ENCODE measurements at regions not wholly inside any gene's neighbourhood (a gene's known extent, or its start where the extent isn't known, plus 50 kb on each side); places are given as distances from the start of the nearest gene placed in this dataset.

DNA sequence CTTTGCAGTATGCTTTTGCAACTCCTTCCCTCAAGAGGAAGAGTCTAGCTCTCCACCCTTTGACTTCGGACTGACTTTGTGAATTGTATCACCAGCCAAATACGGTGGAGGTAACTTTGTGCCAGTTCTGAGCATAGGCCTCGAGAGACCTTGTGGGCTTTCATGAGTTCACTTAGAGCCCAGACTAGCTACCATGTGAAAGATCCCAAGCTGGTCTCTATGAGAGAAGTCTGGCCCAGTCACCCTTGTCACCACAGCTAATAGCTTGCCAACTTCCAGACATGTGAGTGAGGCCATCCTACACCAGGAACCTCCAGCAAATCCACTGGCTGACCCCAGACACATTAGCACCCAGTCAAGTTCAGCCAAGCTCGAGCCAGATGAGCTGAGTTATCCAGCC, 72.2 kb upstream of the EXOC4 start:
- Histone ChIP-seq H3K27me3 (ENCODE audit: control insufficient read depth, insufficient read depth, low read length) (no peaks in the 10 kb centered on the region; the same call in 1 of the 2 replicates), H3K4me3 (ENCODE audit: low read depth, low read length) (no peak overlapping the region), H3K36me3 (ENCODE audit: control insufficient read depth, insufficient read depth, low read length) (no peaks in the 10 kb centered on the region)
- DNase-seq (ENCODE audit: low read depth): no peak
- ChIA-PET CTCF (no interaction called here), POLR2A (no interaction called here)
- TF ChIP-seq, protein P1, sequence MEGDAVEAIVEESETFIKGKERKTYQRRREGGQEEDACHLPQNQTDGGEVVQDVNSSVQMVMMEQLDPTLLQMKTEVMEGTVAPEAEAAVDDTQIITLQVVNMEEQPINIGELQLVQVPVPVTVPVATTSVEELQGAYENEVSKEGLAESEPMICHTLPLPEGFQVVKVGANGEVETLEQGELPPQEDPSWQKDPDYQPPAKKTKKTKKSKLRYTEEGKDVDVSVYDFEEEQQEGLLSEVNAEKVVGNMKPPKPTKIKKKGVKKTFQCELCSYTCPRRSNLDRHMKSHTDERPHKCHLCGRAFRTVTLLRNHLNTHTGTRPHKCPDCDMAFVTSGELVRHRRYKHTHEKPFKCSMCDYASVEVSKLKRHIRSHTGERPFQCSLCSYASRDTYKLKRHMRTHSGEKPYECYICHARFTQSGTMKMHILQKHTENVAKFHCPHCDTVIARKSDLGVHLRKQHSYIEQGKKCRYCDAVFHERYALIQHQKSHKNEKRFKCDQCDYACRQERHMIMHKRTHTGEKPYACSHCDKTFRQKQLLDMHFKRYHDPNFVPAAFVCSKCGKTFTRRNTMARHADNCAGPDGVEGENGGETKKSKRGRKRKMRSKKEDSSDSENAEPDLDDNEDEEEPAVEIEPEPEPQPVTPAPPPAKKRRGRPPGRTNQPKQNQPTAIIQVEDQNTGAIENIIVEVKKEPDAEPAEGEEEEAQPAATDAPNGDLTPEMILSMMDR (IDR thresholded peaks at IDR 0.05; ENCODE audit: insufficient read depth, low read depth, low read length): no peak

GRCh38 chr7:133183042-133183794, 69.7 kb upstream of the EXOC4 start:
- Histone ChIP-seq H3K4me3 (ENCODE audit: low read depth, low read length) (no peak overlapping the region), H3K27me3 (ENCODE audit: control insufficient read depth, insufficient read depth, low read length) (no peaks in the 10 kb centered on the region; the same call in 1 of the 2 replicates), H3K36me3 (ENCODE audit: control insufficient read depth, insufficient read depth, low read length) (no peaks in the 10 kb centered on the region)
- TF ChIP-seq, protein P1 (IDR thresholded peaks at IDR 0.05; ENCODE audit: insufficient read depth, low read depth, low read length): no peak
- POLR2A ChIA-PET: no interaction called here
- DNase-seq (ENCODE audit: low read depth): no peak
- CTCF ChIA-PET: no interaction called here

GRCh38 chr7:133183969-133184368, 68.9 kb upstream of the EXOC4 start:
- no peak overlapping the region for H3K4me3 ChIP-seq (ENCODE audit: low read depth, low read length)
- POLR2A ChIA-PET: no interaction called here
- CTCF ChIA-PET: no interaction called here
- TF ChIP-seq, protein P1 (IDR thresholded peaks at IDR 0.05; ENCODE audit: insufficient read depth, low read depth, low read length): no peak
- H3K27me3 ChIP-seq (ENCODE audit: control insufficient read depth, insufficient read depth, low read length): no peaks in the 10 kb centered on the region; the same call in 1 of the 2 replicates
- no peak for DNase-seq (ENCODE audit: low read depth)
- H3K36me3 ChIP-seq (ENCODE audit: control insufficient read depth, insufficient read depth, low read length): no peaks in the 10 kb centered on the region

DNA sequence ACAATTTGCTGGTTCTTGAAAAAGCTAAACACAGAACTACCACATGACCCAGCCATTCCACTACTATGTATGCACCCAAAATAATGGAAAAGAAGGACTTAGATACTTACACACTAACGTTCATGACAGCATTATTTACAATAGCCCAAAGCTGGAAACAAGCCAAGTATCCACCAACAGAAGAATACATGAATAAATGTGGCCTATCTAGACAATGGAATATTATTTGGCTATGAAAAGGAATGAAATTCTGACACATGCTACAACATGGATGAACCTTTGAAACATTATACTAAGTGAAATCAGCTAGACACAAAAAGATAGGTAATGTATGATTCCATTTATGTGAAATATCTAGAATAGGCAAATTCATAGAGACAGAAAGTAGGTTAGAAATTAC, 67.4 kb upstream of the EXOC4 start:
- Histone ChIP-seq H3K27me3 (ENCODE audit: control insufficient read depth, insufficient read depth, low read length) (no peaks in the 10 kb centered on the region; the same call in 1 of the 2 replicates), H3K4me3 (ENCODE audit: low read depth, low read length) (no peak overlapping the region), H3K36me3 (ENCODE audit: control insufficient read depth, insufficient read depth, low read length) (no peaks in the 10 kb centered on the region)
- no peak for DNase-seq (ENCODE audit: low read depth)
- ChIA-PET CTCF (no interaction called here), POLR2A (no interaction called here)
- TF ChIP-seq, protein P1 (IDR thresholded peaks at IDR 0.05; ENCODE audit: insufficient read depth, low read depth, low read length): no peak

- ChIA-PET CTCF (no interaction called here), POLR2A (no interaction called here)
- DNase-seq (ENCODE audit: low read depth): no peak
- Histone ChIP-seq H3K4me3 (ENCODE audit: low read depth, low read length) (no peak overlapping the region), H3K27me3 (ENCODE audit: control insufficient read depth, insufficient read depth, low read length) (no peaks in the 10 kb centered on the region; the same call in 1 of the 2 replicates), H3K36me3 (ENCODE audit: control insufficient read depth, insufficient read depth, low read length) (no peaks in the 10 kb centered on the region)
- TF ChIP-seq, protein P1 (IDR thresholded peaks at IDR 0.05; ENCODE audit: insufficient read depth, low read depth, low read length): no peak
These were observed 66.8 kb upstream of the EXOC4 start for GRCh38 chr7:133186060-133186459.

Measured in BJ (cell line).